Umbilical cord (tissue), 1 donor: ENCODE measurements at regions not wholly inside any gene's neighbourhood (a gene's known extent, or its start where the extent isn't known, plus 50 kb on each side); places are given as distances from the start of the nearest gene placed in this dataset.
"Not testable (repeated sequence)": the region's sequence is repeated elsewhere in the genome, so short reads cannot be mapped to it uniquely, and the experiment has no call there.

Experiments
- DNase-seq: peaks from one replicate; pipeline ENCODE4 v3.0.0-alpha.2; 2015; ENCODE audit warnings: low spot score

DNA sequence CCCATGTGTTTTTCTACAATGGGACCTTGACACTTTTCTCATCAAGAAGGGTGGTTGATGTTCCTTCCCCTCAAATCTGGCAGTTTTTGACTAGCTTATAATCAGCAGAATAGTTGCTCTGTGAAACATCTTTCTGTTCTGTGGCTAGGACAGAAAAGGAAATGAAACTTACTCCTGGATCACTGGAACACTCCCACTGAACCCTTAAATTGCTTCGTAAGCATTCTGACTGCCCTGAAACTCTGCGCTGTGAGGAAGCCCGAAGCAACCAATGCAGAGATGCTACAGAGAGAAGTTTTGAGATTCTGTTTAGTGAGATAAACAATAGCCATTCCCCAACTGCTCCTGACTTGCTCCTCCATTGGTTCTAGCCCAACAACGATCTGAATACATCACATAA, 602.2 kb downstream of the CENPC start:
- DNase-seq, result peak; percentile 43

- not testable (repeated sequence) for DNase-seq
Observed at GRCh38 chr4:66931981-66932380, 613.3 kb downstream of the CENPC start.

GRCh38 chr4:66930206-66930605, 615.1 kb downstream of the CENPC start:
- DNase-seq, result no peak

DNA sequence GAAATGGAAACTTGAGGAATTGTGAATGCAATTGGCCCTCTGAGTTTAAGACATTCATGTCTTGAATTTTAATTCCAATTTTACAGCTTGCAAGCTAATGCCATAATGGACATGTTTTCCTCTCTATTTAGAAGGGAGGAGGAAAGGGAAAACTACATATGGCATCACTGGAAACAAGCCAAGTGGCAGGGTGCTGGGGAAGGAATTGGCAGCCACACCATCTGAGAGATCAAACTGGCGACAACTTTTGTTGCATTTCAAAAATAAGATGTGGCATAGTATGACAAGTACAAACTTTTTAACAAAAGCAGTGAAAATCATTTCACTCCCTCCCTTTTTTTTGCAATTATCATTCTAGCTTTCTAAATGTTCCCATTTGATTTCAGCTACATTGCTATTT, 615.6 kb downstream of the CENPC start:
- DNase-seq, result no peak

- not testable (repeated sequence) for DNase-seq
Observed at GRCh38 chr4:66928881-66929280, 616.4 kb downstream of the CENPC start.

DNA sequence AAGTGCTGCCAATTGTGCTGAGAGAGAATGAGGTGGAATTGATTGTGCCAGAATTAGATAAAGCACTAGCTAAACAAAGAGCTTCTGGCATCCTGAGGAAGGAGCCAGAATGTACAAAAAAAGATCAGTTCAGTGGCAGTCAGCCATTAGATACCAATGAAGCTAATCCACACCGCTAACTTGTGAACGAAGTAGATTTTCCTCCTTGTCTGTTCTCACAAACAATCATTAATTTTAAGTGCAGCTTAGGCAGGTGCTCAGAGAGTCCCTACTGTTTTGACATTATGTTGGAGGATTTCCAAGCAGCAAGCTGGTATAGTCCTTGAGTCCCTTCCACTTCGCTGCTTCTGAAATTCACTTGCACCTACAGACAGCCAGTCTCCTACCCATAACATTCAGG, 617.4 kb downstream of the CENPC start:
- DNase-seq, result no peak

DNA sequence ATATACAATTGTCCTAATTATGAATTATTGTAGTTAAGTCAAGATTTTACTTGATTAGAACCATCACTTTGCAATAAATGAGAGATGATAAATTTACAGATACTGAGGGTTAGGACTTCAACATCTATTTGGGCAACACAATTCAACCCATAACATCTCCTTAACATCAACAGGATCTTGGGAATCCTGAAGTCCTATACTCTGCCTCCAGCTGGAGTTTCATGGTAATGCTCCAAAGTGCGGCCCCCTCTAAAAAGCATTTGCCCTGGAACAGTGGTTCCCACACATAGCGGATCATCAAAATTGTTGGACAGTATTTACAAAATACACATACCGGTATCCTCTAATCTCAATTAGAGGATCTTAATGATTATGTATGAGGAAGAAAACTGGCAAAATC, 618.6 kb downstream of the CENPC start:
- DNase-seq, result no peak

GRCh38 chr4:66923081-66923865, 622.0 kb downstream of the CENPC start:
- peak; percentile 2 for DNase-seq

GRCh38 chr4:66921433-66921832, 623.9 kb downstream of the CENPC start:
- no peak for DNase-seq

GRCh38 chr4:66920514-66920913, 624.8 kb downstream of the CENPC start:
- no peak for DNase-seq

- peak; percentile 34 for DNase-seq
Observed at GRCh38 chr4:66911880-66912279, 633.4 kb downstream of the CENPC start.

DNA sequence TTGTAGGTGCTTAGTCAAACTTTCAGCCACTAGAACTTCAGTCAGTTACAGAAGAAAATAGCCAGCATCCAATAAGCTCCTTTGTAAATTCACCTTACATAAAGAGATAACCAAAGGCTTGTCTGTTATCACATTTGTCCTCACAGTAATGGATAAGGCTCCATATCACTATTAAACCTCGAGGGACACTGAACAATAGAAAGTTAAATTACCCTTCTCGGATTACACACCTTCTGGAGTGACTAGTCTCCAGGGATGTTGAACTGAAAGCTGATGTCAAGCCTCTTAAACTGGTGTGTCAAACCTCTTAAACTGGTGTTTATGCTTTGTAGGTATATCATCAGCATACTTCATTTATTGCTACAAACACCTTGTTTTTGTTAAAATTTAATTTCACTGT, 639.0 kb downstream of the CENPC start:
- DNase-seq, result no peak

DNA sequence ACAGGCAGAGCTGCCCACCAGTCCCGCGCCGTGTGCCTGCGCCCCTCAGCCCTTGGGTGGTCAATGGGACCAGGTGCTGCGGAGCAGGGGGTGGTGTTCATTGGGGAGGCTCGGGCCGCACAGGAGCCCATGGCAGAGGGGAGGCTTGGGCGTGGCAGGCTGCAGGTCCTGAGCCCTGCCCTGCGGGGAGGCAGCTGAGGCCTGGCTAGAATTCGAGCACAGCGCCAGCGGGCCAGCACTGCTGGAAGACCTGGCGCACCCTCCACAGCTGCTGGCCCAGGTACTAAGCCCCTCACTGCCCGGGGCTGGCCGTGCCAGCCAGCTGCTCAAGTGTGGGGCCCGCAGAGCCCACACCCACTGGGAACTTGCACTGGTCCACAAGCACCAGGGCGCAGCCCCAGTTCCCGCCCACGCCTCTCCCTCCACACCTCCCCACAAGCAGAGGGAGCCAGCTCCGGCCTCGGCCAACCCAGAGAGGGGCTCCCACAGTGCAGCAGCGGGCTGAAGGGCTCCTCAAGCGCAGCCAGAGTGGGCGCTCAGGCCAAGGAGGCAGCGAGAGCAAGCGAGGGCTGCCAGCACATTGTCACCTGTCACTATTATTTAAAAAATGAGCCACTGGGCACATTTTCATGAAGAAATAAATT, 645.8 kb downstream of the CENPC start:
- DNase-seq, result no peak

- DNase-seq, result no peak
Observed at GRCh38 chr4:66893807-66894206, 651.5 kb downstream of the CENPC start.

DNA sequence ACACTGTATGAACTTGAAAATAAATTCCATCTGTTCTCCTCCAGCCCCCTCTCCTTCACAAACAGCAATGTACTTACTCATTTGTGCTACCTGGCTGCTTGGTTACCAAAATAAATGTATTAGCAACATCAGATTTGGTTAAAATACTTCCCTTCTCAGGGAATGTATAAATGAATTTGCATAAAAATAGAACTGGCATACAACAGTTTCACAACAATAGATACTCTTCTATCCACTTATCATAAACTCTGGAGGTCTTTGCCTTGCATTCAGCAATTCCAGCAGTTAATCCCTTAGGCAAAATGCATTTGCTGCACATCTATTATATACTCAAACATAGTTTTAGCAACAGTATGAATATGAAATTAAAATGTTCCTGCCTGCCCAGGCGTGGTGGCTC, 658.2 kb downstream of the CENPC start:
- DNase-seq, result no peak

DNA sequence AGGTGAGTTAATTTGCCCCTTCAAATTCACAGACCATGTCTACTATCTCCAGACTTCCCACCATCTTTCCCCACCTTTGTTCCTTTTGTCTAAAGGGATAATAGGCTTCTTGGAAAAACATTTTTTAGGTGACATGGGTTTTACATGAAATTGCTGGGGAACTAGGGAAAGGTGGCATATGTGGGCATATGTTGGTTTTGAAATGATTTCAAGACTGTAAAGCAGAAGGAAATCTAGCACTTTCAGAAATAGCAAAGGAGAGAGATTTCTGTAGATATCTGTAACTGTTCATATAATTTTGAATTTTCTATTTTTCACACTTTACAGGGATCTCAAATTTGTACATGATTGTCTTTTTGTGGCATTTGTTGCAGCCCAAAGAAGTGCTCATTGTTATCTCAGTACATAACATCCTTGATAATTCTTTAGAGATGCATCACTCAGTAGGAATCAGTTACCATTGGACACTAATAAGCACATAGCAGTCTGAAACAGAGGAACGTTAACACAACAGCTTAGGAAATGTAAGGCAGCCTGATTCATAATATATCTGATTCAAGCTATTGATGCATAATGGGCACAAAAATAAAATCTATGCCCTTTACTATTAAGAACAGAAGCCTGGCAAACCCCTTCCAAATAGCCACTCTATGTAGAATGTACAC, 659.7 kb downstream of the CENPC start:
- DNase-seq, result no peak

DNA sequence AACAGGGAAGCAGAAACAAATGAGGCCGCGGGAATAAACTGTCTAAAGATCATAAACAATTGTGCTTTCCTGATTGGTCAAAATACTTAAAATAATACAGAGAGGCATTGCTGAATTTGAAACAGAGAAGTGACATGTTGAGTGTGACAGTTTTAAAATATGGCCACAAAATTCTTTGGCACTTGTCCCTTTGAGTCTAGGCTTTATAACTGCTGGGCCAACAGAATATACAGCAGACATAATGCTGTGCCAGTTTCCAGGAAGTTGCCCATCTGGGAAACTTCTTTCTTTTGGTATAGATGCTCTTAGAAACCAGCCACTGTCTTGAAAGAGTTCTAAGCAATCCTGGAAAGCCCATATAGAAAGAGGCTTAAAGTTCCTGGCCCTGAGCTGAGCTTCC, 668.4 kb downstream of the CENPC start:
- DNase-seq, result no peak

- DNase-seq, result no peak
Observed at GRCh38 chr4:66872661-66873060, 672.6 kb downstream of the CENPC start.

DNA sequence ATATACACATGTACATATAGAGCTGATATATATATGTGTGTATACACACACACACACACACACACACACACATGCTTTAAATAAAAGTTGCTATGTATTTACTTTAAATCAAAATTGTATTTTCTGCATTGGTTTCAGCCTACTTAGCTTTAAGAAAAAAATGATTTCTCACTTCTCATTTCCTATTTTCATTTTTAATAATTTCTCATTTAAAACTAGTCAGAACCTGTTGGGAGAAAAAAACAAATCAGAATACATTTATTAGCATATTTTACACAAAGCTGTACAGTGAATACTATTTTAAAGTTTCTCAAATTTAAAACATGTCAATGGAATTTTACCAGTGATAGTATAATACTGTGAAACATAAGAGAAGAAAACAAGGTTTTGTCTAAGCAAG, 681.8 kb downstream of the CENPC start:
- no peak for DNase-seq

GRCh38 chr4:66855956-66856355, 689.3 kb downstream of the CENPC start:
- no peak for DNase-seq

DNA sequence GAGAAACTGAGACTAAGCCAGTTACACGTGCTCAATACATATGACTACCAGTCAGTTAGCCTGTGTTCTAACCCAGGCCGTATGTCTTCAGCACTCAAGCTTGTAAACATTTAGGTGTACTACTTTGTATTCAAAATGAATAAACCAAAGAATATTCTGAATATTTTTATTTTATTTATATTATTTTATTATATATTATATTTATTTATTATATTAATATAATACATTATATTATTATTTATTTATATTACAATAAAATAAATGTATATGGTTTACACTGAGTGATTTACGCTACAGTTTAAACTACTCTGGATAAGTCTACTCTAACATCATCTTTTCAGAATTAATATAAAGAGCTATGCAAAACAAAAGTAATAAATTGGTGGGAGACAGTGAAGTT, 691.5 kb downstream of the CENPC start:
- no peak for DNase-seq

DNA sequence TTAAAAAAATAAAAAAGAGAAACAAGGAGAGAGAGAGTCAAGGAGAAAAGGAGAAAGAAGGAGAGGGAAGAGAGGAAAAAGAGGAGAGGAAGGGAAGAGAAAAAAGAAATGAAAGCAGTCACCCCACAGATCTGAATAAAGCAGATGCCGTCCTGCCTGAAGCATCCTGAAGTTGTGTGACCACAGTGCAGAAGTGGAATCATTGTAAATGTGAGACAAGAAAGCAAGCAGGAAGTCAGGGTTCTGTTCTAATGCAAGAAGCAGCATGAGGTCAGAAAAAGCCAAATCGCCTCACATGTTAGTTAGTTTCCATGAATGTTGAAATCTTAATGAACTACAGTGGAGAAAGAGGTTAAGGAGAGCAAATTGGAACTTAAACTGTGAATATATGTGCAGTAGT, 692.5 kb downstream of the CENPC start:
- DNase-seq, result no peak

- DNase-seq, result no peak
Observed at GRCh38 chr4:66849596-66849995, 695.7 kb downstream of the CENPC start.
